ENCODE measurements at regions not wholly inside any gene's neighbourhood (a gene's known extent, or its start where the extent isn't known, plus 50 kb on each side); places are given as distances from the start of the nearest gene placed in this dataset.

GRCh38 chr10:88111294-88111693 lies 247.9 kb downstream of the PTEN start:
- DNase-seq, result no peak

- DNase-seq, result no peak
Measured at GRCh38 chr10:88113232-88113631, 249.8 kb downstream of the PTEN start.

- no peak for DNase-seq
Measured at GRCh38 chr10:88113657-88114272, 250.3 kb downstream of the PTEN start.

GRCh38 chr10:88114368-88114767 lies 250.9 kb downstream of the PTEN start:
- DNase-seq, result peak in 1 of 2 donors; percentile 33

- DNase-seq, result no peak
Measured at GRCh38 chr10:88115407-88115806, 252.0 kb downstream of the PTEN start.

GRCh38 chr10:88115968-88116367 lies 252.5 kb downstream of the PTEN start:
- no peak for DNase-seq

GRCh38 chr10:88116481-88116880 lies 253.1 kb downstream of the PTEN start:
- no peak for DNase-seq

DNA sequence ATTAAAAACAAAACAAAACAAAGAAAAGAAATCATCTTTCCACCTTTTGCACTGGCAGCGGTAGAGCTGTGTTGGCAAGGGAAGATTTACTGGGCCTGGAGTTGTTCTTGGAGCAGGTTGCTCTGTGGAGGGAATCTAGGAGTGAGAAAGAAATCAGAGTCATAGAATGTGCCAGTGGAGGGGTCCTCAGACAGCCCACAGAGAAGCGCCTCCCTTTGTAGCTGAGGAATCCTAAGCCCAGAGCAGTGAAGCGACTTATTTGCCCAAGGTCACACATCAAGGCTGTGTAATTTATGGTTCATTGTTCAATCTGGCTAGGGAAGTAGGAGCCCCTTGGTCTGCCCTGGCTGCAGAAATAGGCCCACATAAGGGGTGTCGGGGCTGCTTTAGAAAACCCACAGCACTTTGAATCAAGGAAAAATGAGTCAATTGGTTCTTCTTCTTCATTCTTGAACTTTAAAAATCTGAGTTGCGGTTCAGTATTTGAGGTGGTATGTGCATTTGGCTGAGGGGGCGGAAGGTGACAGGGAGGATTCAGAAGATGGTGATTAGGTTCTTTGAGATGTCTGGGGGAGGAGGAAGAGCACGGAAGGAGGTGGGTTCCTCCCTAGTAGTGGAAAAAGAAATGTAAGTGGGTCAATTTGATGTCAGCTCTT lies 253.7 kb downstream of the PTEN start:
- peak; percentile 64 to 67 for DNase-seq

DNA sequence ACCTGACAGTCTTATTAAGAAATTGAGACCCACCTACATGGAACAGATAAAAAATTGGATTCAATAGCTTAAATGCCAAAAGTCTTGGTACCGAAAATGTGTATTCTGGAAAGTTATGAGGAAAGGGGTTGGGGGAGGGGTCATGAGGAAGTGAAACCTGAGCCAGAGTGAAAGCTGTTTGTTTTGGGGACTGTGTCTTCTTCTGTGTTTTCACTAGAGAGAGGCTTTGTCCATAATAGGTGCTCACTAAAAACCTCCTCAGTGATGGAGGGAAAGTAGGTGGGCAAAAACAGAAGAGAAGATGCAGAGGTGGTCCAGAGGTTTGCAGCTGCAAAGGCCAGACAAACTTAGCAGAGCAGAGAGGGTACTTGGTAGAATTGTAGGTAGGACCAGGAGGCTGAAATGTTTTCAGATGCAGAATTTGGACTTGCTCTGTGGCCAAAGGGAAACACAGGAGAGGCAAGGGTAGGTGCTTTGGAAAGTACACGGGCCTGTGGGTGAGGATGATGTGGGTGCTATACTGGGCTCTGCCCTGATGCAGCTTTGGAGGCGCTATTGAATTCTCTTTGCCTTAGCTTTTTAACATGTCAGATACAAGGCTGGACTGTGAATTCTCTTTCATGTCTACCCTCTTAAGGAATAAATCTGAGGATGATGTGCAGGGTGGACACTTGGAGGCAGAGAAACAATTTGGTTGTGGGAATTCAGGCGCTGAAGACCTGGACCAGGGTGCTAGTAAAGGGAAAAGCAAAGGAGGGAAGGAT lies 254.6 kb downstream of the PTEN start:
- DNase-seq, result no peak

DNA sequence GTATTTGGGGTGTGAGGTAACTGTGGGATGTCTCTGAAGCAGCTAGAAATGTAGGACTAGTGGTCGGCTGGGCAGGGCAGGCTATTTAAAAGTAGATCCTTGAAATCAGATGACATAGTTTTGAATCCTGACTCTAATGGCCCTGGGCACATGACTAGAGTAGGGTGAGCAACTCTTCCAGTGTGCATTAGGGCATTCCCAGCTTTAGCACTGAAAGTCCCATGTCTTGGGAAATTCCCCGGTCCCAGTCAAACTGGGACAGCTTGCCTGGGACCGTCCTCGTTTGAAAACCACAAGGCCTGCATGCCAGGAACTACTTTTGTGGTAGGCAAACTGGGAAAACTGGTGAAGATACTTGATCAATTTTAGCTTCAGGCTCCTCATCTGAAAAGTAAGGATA lies 255.3 kb downstream of the PTEN start:
- no peak for DNase-seq

GRCh38 chr10:88119160-88119559 lies 255.7 kb downstream of the PTEN start:
- DNase-seq, result no peak

DNA sequence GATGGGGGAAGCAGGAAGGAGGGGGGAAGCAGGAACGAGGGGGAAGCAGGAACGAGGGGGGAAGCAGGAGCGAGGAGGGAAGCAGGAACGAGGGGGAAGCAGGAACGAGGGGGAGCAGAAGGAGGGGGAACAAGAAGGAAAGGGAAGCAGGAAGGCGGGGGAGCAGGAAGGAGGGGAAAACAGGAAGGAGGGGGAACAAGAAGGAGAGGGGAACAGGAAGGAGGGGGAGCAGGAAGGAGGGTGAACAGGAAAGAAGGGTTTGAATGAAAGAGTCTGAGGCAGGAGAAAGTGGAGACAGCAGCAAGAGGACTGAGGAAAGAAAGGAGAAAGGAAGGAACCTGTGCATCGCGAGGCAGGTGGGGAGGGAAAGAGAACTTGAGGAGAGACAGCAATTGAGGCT lies 256.6 kb downstream of the PTEN start:
- DNase-seq, result no peak

DNA sequence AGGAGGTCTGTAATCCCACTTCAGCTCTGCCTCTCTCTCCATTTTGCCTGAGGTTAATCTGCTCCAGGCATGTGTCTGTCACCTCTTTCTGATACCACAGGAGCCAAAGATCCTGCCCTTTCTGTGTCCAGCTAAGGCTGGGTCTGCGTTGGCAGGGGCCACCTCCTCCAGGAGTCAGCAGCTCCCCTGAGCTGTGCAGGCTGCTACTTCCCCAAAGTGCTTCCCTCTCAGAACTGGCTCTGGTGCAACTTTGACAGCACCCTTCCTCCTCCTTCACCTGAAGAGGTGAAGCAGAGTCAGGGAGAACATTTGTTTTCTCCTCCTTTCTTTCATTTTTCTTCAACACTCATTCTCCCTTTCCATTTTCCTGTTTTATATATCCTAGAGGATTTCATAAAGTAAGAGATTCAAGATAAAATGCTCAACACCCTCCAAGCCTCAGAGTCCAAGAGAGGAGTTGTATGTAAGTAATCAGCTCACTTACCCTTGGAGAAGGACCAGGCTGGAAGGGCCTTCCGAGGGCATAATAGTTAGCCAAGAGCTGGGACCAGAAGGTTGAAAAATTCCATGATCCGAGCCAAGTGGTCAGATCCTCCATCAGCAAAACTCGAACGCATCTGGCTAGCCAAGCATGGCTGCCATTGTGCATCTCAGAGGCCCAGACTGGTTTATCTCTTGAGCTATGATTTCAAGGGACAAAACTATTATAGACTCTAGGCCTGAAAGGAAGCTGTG lies 257.3 kb downstream of the PTEN start:
- no peak for DNase-seq

GRCh38 chr10:88121361-88121760 lies 257.9 kb downstream of the PTEN start:
- DNase-seq, result no peak

DNA sequence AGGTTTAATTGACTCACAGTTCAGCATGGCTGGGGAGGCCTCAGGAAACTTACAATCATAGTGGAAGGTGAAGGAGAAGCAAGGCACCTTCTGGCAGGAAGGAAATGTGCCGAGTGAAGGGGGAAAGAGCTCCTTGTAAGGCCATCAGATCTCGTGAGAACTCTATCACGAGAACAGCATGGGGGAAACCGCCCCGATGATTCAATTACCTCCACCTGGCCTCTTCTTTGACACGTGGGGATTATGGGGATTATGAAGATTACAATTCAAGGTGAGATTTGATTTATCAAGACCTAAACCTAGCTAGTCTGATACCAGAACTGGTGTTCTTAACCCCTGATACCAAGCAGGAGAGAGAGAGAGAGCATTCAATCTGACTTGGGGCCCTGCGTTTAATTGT lies 258.7 kb downstream of the PTEN start:
- DNase-seq, result no peak

DNA sequence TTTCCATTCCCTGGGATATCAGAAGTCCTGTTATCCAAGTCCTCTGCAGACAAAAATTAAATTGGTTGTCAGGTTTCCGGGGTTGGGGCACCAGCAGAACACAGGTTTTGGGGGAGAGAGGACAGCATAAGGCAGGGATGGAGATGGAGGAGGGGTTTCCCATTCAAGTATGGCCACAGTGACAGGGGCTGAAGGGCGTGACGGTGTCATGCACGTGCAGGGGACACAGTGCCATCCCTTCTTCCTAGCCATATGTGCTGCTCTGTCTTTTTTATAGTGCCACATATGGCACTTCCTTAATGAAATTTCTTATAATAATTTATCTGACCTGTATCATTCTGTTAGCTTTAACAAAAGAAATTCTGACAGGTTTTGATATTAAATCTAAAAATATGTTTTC lies 259.2 kb downstream of the PTEN start:
- DNase-seq, result no peak

DNA sequence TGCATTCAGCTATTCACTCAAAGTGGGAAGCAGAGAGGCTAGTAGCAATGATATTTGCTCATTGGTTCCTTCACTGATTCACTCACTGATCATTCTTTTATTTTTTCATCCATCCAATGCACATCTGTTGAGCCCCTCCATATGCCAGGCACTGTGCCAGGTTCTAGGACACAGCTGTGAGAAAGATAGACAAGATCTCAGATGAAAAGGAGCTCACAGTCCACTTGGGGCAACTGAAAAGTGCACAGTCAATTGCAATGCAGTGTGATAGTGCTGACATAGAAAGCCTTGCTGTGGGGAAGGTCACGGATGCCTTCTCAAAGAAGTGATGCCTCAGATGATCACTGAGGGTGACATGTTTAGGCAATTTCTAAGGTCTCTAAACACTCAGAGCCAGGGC lies 262.3 kb downstream of the PTEN start:
- DNase-seq, result no peak

DNA sequence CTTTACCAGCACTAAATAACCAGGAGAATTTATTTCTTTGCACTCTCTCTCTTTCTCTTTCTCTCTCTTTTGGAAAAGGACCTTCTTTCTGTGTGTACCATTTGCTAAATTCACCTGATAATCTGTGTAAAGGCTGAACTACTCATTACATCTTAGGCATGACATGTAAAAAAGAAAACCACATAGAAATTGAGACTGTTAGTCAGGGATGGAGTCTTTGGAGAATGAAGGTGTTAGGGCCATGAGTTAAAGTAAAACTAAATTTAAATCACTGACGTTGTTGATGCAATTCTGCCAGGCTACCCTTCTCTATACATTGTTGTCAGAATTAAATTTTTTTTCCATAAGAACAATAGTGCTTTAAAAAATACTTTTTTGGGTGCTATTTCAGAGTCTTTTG lies 263.3 kb downstream of the PTEN start:
- no peak for DNase-seq

DNA sequence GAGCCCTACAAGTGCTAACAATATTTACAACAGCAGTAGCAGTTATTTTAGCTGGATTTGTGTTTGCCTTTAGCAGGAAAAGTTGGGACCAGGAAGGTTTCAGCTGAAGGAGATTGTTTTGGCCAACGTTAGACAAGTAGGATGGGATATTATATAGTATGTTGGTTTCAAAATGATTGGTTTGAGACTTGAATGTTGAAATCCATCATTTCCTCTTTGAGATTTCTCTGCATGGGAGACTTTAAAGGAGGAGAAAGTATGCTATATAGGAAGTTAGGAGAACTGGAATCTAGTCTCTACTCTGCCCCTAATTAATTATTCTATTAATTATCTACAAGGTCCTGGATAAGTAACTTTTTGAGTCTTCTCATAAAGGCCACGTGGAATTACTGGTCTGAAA lies 263.8 kb downstream of the PTEN start:
- DNase-seq, result no peak

GRCh38 chr10:88127766-88128165 lies 264.3 kb downstream of the PTEN start:
- no peak for DNase-seq

GRCh38 chr10:88129013-88129412 lies 265.6 kb downstream of the PTEN start:
- DNase-seq, result no peak

GRCh38 chr10:88130912-88131311 lies 267.5 kb downstream of the PTEN start:
- DNase-seq, result no peak

DNA sequence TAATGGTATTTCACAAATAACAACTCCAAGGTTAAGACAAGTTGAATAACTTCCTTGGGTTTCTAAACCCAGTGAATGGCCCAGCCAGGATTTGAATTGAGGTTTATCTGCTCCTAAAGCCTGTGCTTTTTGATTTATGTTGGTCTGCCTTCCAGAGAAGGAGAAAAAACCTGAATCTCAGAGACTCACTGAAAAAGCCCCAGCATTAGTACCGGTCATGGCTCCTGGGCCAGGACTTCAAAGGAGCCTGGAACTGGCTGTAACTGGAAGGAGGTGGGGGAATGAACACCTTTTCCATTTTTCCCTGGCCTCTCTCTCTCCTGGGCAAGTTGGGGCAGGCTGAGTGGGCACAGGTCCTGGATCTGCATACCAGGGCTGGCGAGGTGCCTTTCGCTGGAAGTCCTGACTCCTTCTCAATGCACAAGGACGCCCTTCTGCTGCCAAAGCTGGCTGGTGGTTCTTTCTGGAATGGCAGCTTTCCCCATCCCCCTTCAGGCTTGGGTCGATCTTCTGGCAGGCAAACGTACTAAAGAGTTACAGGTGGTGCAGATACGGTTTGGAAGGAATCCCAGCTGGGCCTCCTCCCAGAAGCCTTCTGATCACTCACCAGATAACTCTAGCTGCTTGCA lies 268.2 kb downstream of the PTEN start:
- no peak for DNase-seq
